ENCODE measurements at regions not wholly inside any gene's neighbourhood (a gene's known extent, or its start where the extent isn't known, plus 50 kb on each side); places are given as distances from the start of the nearest gene placed in this dataset.

DNA sequence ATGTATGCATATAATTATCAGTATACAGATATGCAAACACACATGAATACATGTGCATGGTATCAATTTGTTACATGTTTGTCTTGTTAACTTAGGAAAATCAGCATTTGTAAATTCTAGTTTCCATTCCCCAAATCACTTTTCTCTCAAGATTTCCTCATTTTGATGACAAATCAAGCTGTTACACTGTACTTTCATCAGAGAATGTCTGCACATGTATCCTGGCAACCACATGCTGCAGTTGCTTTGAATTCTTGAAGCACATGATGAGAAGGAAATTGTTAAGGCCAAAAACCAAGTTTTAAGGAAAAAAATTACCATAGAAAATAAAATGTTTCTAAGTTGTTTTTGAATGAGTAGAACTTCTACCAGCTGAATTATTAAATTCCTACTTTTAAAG, 1834.5 kb downstream of the EFNA5 start:
- POLR2A ChIA-PET = no interaction called here

DNA sequence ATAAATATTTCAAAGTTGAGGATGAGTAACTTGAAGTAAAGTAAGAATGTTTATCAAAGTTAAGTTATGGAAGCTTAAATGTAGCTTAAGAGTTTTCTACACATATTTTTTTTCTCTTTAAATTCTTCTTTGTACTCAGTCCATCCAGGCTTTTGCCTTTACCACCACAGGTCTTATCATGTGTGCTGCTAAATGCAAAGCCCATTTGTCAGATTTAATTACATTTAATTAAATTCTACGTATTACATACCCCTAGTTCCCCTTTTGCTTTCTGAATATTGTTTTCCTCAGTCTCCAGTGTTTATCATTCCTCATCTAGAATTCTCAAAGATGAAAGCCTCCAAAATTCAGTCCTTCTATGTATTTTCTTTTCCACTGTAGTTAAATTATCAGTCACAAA, 1841.9 kb downstream of the EFNA5 start:
- H3K36me3 ChIP-seq (replicated peaks in 1 of 2; ENCODE audit: control insufficient read depth in 1 of 2, insufficient read depth in 2 of 2, low read length in 1 of 2) = no peaks in the 10 kb centered on the region
- CTCF ChIA-PET = interaction anchor here (0.8 kb wide), 1 partner anchor 68 kb away, joined by 3 read pairs; no protein-coding TSS in a partner anchor
- H3K79me2 ChIP-seq (ENCODE audit: insufficient read depth) = no peaks in the 10 kb centered on the region
- H3K4me1 ChIP-seq (ENCODE audit: control insufficient read depth in 1 of 2, insufficient read depth in 2 of 2, low read depth in 1 of 2, low read length in 1 of 2) = peaks cover 0 to 2% of the 10 kb centered on the region in 2 experiments; a peak in 1 of 4 replicates
- POLR2A ChIA-PET = no interaction called here
- H3K4me2 ChIP-seq = no peak overlapping the region
- no peaks in the 10 kb centered on the region for H3K9me3 ChIP-seq
- peak overlapping the region; percentile 52; the same call in 1 of the 2 replicates for H2AFZ ChIP-seq (ENCODE audit: low read depth)
- H3K9me2 ChIP-seq = no peaks in the 10 kb centered on the region
- DNase-seq = peak; percentile 33
- H3F3A ChIP-seq (replicated peaks; ENCODE audit: insufficient read depth) = no peaks in the 10 kb centered on the region
- H3K9ac ChIP-seq = no peak overlapping the region
- H4K20me1 ChIP-seq (ENCODE audit: insufficient read depth) = no peaks in the 10 kb centered on the region
- no peak overlapping the region for H3K4me3 ChIP-seq (ENCODE audit: low read depth in 2 of 2, low read length in 1 of 2)
- no peaks in the 10 kb centered on the region for H3K27me3 ChIP-seq (ENCODE audit: insufficient read depth)
- 17% methylated on average over 1 of the region's 1 CpG for WGBS (ENCODE audit: low lambda C conversion rate)
- peak overlapping the region in 1 of 2 experiments; percentile 90; a peak in 3 of 4 replicates for H3K27ac ChIP-seq (ENCODE audit: low read depth in 2 of 2, low read length in 1 of 2)
- TF ChIP-seq GABPA (IDR thresholded peaks at IDR 0.05; ENCODE audit: low read depth) (no peak), POLR2AphosphoS5 (IDR thresholded peaks at IDR 0.05; ENCODE audit: low read depth, low read length) (peak; percentile 17; the same call in 1 of the 2 replicates), TEAD4 (IDR thresholded peaks at IDR 0.05; ENCODE audit: borderline replicate concordance, insufficient read depth) (peak; percentile 18; the same call in 1 of the 2 replicates), YY1 (IDR thresholded peaks at IDR 0.05; ENCODE audit: low read depth) (no peak), TAF1 (IDR thresholded peaks at IDR 0.05; ENCODE audit: borderline replicate concordance, low read depth, low read length) (no peak), RAD21 (IDR thresholded peaks at IDR 0.05; ENCODE audit: low read length) (0 out of 2 replicates have a peak, but pooled peaks have one; percentile 6), EP300 (IDR thresholded peaks at IDR 0.05; ENCODE audit: borderline replicate concordance in 1 of 2, low read depth in 1 of 2, low read length in 1 of 2) (peak in 1 of 2 experiments; percentile 64; a peak in 1 of 4 replicates), TCF12 (IDR thresholded peaks at IDR 0.05) (peak; percentile 67), RCOR1 (IDR thresholded peaks at IDR 0.05; ENCODE audit: low read length) (0 out of 2 replicates have a peak, but pooled peaks have one; percentile 9)
- TF ChIP-seq, protein P1, sequence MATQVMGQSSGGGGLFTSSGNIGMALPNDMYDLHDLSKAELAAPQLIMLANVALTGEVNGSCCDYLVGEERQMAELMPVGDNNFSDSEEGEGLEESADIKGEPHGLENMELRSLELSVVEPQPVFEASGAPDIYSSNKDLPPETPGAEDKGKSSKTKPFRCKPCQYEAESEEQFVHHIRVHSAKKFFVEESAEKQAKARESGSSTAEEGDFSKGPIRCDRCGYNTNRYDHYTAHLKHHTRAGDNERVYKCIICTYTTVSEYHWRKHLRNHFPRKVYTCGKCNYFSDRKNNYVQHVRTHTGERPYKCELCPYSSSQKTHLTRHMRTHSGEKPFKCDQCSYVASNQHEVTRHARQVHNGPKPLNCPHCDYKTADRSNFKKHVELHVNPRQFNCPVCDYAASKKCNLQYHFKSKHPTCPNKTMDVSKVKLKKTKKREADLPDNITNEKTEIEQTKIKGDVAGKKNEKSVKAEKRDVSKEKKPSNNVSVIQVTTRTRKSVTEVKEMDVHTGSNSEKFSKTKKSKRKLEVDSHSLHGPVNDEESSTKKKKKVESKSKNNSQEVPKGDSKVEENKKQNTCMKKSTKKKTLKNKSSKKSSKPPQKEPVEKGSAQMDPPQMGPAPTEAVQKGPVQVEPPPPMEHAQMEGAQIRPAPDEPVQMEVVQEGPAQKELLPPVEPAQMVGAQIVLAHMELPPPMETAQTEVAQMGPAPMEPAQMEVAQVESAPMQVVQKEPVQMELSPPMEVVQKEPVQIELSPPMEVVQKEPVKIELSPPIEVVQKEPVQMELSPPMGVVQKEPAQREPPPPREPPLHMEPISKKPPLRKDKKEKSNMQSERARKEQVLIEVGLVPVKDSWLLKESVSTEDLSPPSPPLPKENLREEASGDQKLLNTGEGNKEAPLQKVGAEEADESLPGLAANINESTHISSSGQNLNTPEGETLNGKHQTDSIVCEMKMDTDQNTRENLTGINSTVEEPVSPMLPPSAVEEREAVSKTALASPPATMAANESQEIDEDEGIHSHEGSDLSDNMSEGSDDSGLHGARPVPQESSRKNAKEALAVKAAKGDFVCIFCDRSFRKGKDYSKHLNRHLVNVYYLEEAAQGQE (IDR thresholded peaks at IDR 0.05; ENCODE audit: low read depth, low read length) = no peak
- TF ChIP-seq, protein P2, sequence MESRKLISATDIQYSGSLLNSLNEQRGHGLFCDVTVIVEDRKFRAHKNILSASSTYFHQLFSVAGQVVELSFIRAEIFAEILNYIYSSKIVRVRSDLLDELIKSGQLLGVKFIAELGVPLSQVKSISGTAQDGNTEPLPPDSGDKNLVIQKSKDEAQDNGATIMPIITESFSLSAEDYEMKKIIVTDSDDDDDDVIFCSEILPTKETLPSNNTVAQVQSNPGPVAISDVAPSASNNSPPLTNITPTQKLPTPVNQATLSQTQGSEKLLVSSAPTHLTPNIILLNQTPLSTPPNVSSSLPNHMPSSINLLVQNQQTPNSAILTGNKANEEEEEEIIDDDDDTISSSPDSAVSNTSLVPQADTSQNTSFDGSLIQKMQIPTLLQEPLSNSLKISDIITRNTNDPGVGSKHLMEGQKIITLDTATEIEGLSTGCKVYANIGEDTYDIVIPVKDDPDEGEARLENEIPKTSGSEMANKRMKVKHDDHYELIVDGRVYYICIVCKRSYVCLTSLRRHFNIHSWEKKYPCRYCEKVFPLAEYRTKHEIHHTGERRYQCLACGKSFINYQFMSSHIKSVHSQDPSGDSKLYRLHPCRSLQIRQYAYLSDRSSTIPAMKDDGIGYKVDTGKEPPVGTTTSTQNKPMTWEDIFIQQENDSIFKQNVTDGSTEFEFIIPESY (IDR thresholded peaks at IDR 0.05; ENCODE audit: borderline replicate concordance, low read depth) = no peak
- TF ChIP-seq, protein P3, sequence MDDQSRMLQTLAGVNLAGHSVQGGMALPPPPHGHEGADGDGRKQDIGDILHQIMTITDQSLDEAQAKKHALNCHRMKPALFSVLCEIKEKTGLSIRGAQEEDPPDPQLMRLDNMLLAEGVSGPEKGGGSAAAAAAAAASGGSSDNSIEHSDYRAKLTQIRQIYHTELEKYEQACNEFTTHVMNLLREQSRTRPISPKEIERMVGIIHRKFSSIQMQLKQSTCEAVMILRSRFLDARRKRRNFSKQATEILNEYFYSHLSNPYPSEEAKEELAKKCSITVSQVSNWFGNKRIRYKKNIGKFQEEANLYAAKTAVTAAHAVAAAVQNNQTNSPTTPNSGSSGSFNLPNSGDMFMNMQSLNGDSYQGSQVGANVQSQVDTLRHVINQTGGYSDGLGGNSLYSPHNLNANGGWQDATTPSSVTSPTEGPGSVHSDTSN (IDR thresholded peaks at IDR 0.05) = peak; percentile 23; the same call in 1 of the 2 replicates

More for the DNA sequence above, 1834.5 kb downstream of the EFNA5 start:
- Histone ChIP-seq H2AFZ (ENCODE audit: low read depth) (no peak overlapping the region), H3K27ac (ENCODE audit: low read depth in 2 of 2, low read length in 1 of 2) (no peak overlapping the region), H3K9me2 (no peaks in the 10 kb centered on the region), H3K36me3 (replicated peaks in 1 of 2; ENCODE audit: control insufficient read depth in 1 of 2, insufficient read depth in 2 of 2, low read length in 1 of 2) (no peaks in the 10 kb centered on the region), H3K4me2 (no peak overlapping the region), H3K9ac (no peak overlapping the region), H3K4me1 (ENCODE audit: control insufficient read depth in 1 of 2, insufficient read depth in 2 of 2, low read depth in 1 of 2, low read length in 1 of 2) (no peaks in the 10 kb centered on the region; a peak in 1 of 4 replicates), H3K79me2 (ENCODE audit: insufficient read depth) (no peaks in the 10 kb centered on the region), H4K20me1 (ENCODE audit: insufficient read depth) (no peaks in the 10 kb centered on the region), H3K4me3 (ENCODE audit: low read depth in 2 of 2, low read length in 1 of 2) (no peak overlapping the region), H3K9me3 (no peaks in the 10 kb centered on the region), H3F3A (replicated peaks; ENCODE audit: insufficient read depth) (no peaks in the 10 kb centered on the region), H3K27me3 (ENCODE audit: insufficient read depth) (no peaks in the 10 kb centered on the region)
- no peak for DNase-seq
- CTCF ChIA-PET = interaction anchor here (0.6 kb wide), 1 partner anchor 84 kb away, joined by 3 read pairs; no protein-coding TSS in a partner anchor
- no peak for TF ChIP-seq CHD2 (IDR thresholded peaks at IDR 0.05; ENCODE audit: low read length, partially characterized antibody)
- TF ChIP-seq POLR2AphosphoS5 (IDR thresholded peaks at IDR 0.05; ENCODE audit: low read depth, low read length) = no peak
- no peak for TF ChIP-seq GATA2 (CRISPR knock-in tag; IDR thresholded peaks at IDR 0.05)
- TF ChIP-seq, protein P4, sequence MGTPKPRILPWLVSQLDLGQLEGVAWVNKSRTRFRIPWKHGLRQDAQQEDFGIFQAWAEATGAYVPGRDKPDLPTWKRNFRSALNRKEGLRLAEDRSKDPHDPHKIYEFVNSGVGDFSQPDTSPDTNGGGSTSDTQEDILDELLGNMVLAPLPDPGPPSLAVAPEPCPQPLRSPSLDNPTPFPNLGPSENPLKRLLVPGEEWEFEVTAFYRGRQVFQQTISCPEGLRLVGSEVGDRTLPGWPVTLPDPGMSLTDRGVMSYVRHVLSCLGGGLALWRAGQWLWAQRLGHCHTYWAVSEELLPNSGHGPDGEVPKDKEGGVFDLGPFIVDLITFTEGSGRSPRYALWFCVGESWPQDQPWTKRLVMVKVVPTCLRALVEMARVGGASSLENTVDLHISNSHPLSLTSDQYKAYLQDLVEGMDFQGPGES (IDR thresholded peaks at IDR 0.05; ENCODE audit: low read depth, low read length) = no peak
- TF ChIP-seq, protein P5, sequence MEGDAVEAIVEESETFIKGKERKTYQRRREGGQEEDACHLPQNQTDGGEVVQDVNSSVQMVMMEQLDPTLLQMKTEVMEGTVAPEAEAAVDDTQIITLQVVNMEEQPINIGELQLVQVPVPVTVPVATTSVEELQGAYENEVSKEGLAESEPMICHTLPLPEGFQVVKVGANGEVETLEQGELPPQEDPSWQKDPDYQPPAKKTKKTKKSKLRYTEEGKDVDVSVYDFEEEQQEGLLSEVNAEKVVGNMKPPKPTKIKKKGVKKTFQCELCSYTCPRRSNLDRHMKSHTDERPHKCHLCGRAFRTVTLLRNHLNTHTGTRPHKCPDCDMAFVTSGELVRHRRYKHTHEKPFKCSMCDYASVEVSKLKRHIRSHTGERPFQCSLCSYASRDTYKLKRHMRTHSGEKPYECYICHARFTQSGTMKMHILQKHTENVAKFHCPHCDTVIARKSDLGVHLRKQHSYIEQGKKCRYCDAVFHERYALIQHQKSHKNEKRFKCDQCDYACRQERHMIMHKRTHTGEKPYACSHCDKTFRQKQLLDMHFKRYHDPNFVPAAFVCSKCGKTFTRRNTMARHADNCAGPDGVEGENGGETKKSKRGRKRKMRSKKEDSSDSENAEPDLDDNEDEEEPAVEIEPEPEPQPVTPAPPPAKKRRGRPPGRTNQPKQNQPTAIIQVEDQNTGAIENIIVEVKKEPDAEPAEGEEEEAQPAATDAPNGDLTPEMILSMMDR (IDR thresholded peaks at IDR 0.05) = no peak
- TF ChIP-seq MXI1 (IDR thresholded peaks at IDR 0.05; ENCODE audit: low read depth, low read length) = no peak
- no peak for TF ChIP-seq EZH2phosphoT487 (IDR thresholded peaks at IDR 0.05; ENCODE audit: borderline replicate concordance, low read depth)
